H9 (cell line): ENCODE measurements at regions not wholly inside any gene's neighbourhood (a gene's known extent, or its start where the extent isn't known, plus 50 kb on each side); places are given as distances from the start of the nearest gene placed in this dataset.

Source experiments
- DNase-seq: peaks from one replicate; pipeline ENCODE4 v3.0.0-alpha.2; 2017
- H2AFZ ChIP-seq: one replicate; pipeline ENCODE4 v1.6.1; 2013; ENCODE audit warnings: mild to moderate bottlenecking, low read length, control low read depth, moderate library complexity
- H2AK5ac ChIP-seq: 2 replicates; pipeline ENCODE4 v1.6.1; 2013; ENCODE audit warnings: low read length, control low read depth, mixed read lengths; ENCODE audit not compliant: insufficient read length
- H2BK120ac ChIP-seq: one replicate; pipeline ENCODE4 v1.6.1; 2013; ENCODE audit warnings: low read depth, mild to moderate bottlenecking, low read length, control low read depth, inconsistent platforms; ENCODE audit not compliant: poor library complexity, severe bottlenecking
- H2BK12ac ChIP-seq: 2 replicates; pipeline ENCODE4 v1.6.1; 2013; ENCODE audit warnings: low read length, control low read depth, mixed read lengths, low read depth; ENCODE audit not compliant: insufficient read length
- H2BK15ac ChIP-seq: 2 replicates; pipeline ENCODE4 v1.6.1; 2013; ENCODE audit warnings: low read depth, low read length, control low read depth
- H2BK20ac ChIP-seq: one replicate; pipeline ENCODE4 v1.6.1; 2013; ENCODE audit warnings: low read depth, mild to moderate bottlenecking, low read length, control low read depth, inconsistent platforms; ENCODE audit not compliant: poor library complexity, severe bottlenecking
- H2BK5ac ChIP-seq: 2 replicates; pipeline ENCODE4 v1.6.1; 2013; ENCODE audit warnings: low read length, control low read depth, mixed read lengths; ENCODE audit not compliant: insufficient read length
- H3K14ac ChIP-seq: 2 replicates; pipeline ENCODE4 v1.6.1; 2013; ENCODE audit warnings: low read length, control low read depth; ENCODE audit not compliant: insufficient read depth
- H3K18ac ChIP-seq: 2 replicates; pipeline ENCODE4 v1.6.1; 2013; ENCODE audit warnings: low read depth, mild to moderate bottlenecking, mixed read lengths, low read length, control low read depth; ENCODE audit not compliant: insufficient read length
- H3K23ac ChIP-seq: 2 replicates; pipeline ENCODE4 v1.6.1; 2013; ENCODE audit warnings: low read length, control low read depth, mixed read lengths, low read depth; ENCODE audit not compliant: insufficient read length
- H3K23me2 ChIP-seq: 2 replicates; pipeline ENCODE4 v1.6.1; 2013; ENCODE audit warnings: low read depth, mild to moderate bottlenecking, mixed read lengths, low read length, control low read depth; ENCODE audit not compliant: insufficient read length, poor library complexity, severe bottlenecking
- H3K27ac ChIP-seq: 2 replicates; pipeline ENCODE4 v1.5.1; 2013; ENCODE audit warnings: low read length, control low read depth, mixed read lengths, low read depth; ENCODE audit not compliant: insufficient read length
- H3K27me3 ChIP-seq: 2 replicates; pipeline ENCODE4 v1.6.1; 2013; ENCODE audit warnings: low read length, control low read depth, inconsistent platforms; ENCODE audit not compliant: insufficient read depth
- H3K4ac ChIP-seq: 2 replicates; pipeline ENCODE4 v1.6.1; 2013; ENCODE audit warnings: low read depth, mild to moderate bottlenecking, control low read depth, inconsistent platforms, low read length, moderate library complexity
- H3K4me1 ChIP-seq: 2 replicates; pipeline ENCODE4 v1.6.1; 2013; ENCODE audit warnings: low read length, control low read depth, inconsistent platforms; ENCODE audit not compliant: insufficient read depth
- H3K4me2 ChIP-seq: 2 replicates; pipeline ENCODE4 v1.6.1; 2013; ENCODE audit warnings: low read length, control low read depth, mixed read lengths; ENCODE audit not compliant: insufficient read length, insufficient read depth
- H3K56ac ChIP-seq: 2 replicates; pipeline ENCODE4 v1.6.1; 2013; ENCODE audit warnings: low read depth, mild to moderate bottlenecking, mixed read lengths, low read length, control low read depth; ENCODE audit not compliant: insufficient read length
- H3K79me1 ChIP-seq: 2 replicates; pipeline ENCODE4 v1.6.1; 2013; ENCODE audit warnings: low read depth, mild to moderate bottlenecking, moderate library complexity, low read length, control low read depth, inconsistent platforms; ENCODE audit not compliant: insufficient read depth, poor library complexity, severe bottlenecking
- H3K79me2 ChIP-seq: 2 replicates; pipeline ENCODE4 v1.6.1; 2013; ENCODE audit warnings: low read length, control low read depth, inconsistent platforms; ENCODE audit not compliant: insufficient read depth
- H3K9ac ChIP-seq: 2 replicates; pipeline ENCODE4 v1.6.1; 2013; ENCODE audit warnings: low read length, control low read depth, mixed read lengths; ENCODE audit not compliant: insufficient read length; ENCODE audit errors: extremely low read depth
- H3K9me3 ChIP-seq: one replicate; pipeline ENCODE4 v1.6.1; 2013; ENCODE audit warnings: low read depth, low read length, inconsistent platforms; ENCODE audit not compliant: control insufficient read depth
- H3T11ph ChIP-seq: one replicate; pipeline ENCODE4 v1.6.1; 2013; ENCODE audit warnings: mild to moderate bottlenecking, low read length, control low read depth, inconsistent platforms
- H4K20me1 ChIP-seq: one replicate; pipeline ENCODE4 v1.6.1; 2013; ENCODE audit not compliant: control insufficient read depth, insufficient read length, insufficient read depth
- H4K5ac ChIP-seq: 2 replicates; pipeline ENCODE4 v1.6.1; 2013; ENCODE audit warnings: low read depth, mild to moderate bottlenecking, mixed read lengths, low read length, control low read depth; ENCODE audit not compliant: insufficient read length
- H4K8ac ChIP-seq: replicated peaks from 2 replicates; pipeline ENCODE4 v1.6.1; 2013; ENCODE audit warnings: low read length, control low read depth, mixed read lengths, low read depth; ENCODE audit not compliant: insufficient read length
- H4K91ac ChIP-seq: 2 replicates; pipeline ENCODE4 v1.6.1; 2013; ENCODE audit warnings: low read depth, mild to moderate bottlenecking, moderate library complexity, mixed read lengths, low read length, control low read depth; ENCODE audit not compliant: insufficient read length
- H3K27ac Mint-ChIP-seq, 3 experiments: 2 replicates in 2 of 3; 3 replicates in 1 of 3; pipeline ENCODE4 v1.8.0; 2020 to 2021; ENCODE audit warnings: mixed read lengths in 3 of 3, mild to moderate bottlenecking in 1 of 3, moderate library complexity in 1 of 3
- H3K27me3 Mint-ChIP-seq: 2 replicates; pipeline ENCODE4 v1.8.0; 2021; ENCODE audit warnings: low read depth, mild to moderate bottlenecking, moderate library complexity, mixed read lengths
- H3K36me3 Mint-ChIP-seq, 3 experiments: 2 replicates in 2 of 3; 3 replicates in 1 of 3; pipeline ENCODE4 v1.8.0; 2020 to 2021; ENCODE audit warnings: low read depth in 3 of 3, mixed read lengths in 3 of 3; ENCODE audit not compliant: insufficient read depth in 1 of 3
- H3K4me1 Mint-ChIP-seq, 2 experiments: 2 replicates each; pipeline ENCODE4 v1.8.0; 2020; ENCODE audit warnings: mixed read lengths in 2 of 2
- H3K4me3 Mint-ChIP-seq, 2 experiments: 2 replicates in 1 of 2; 3 replicates in 1 of 2; pipeline ENCODE4 v1.8.0; 2020 to 2021; ENCODE audit warnings: mild to moderate bottlenecking in 2 of 2, mixed read lengths in 2 of 2, moderate library complexity in 1 of 2
- H3K9me3 Mint-ChIP-seq, 2 experiments: 2 replicates in 1 of 2; 3 replicates in 1 of 2; pipeline ENCODE4 v1.8.0; 2020; ENCODE audit warnings: mild to moderate bottlenecking in 2 of 2, mixed read lengths in 2 of 2, moderate library complexity in 1 of 2
- CTCF ChIP-seq: fragments of 200-600 bp; sonication (generic); conservative IDR thresholded peaks from 3 replicates; pipeline ENCODE4 v1.8.0; 2021; ENCODE audit warnings: antibody characterized with exemption, mild to moderate bottlenecking
- WGBS: extraction: QIAGEN DNeasy Blood & Tissue Kit; methylation state at CpG from one replicate; pipeline ENCODE4 v1.1.7; 2013; ENCODE audit warnings: missing lambda C conversion rate, low lambda C conversion rate, mixed read lengths; ENCODE audit not compliant: insufficient read length; ENCODE audit errors: extremely low coverage; 5-methylcytosine and 5-hydroxymethylcytosine counted together

- Histone ChIP-seq H2AFZ (no peak overlapping the region), H3K18ac (no peak overlapping the region), H3K79me2 (no peaks in the 10 kb centered on the region), H3K4ac (no peak overlapping the region), H4K5ac (no peak overlapping the region), H2BK12ac (no peak overlapping the region), H3K9me3 (no peaks in the 10 kb centered on the region), H3K14ac (no peak overlapping the region), H4K8ac (no peak overlapping the region), H4K91ac (no peak overlapping the region), H2AK5ac (no peak overlapping the region), H3K23ac (no peak overlapping the region), H3K56ac (no peak overlapping the region), H2BK120ac (no peak overlapping the region), H3K27me3 (no peaks in the 10 kb centered on the region), H3K27ac (no peak overlapping the region), H2BK15ac (no peak overlapping the region), H3K4me1 (no peaks in the 10 kb centered on the region), H2BK20ac (no peak overlapping the region), H3K79me1 (no peaks in the 10 kb centered on the region), H3K4me2 (no peak overlapping the region), H3K23me2 (no peaks in the 10 kb centered on the region), H4K20me1 (no peaks in the 10 kb centered on the region), H3T11ph (no peak overlapping the region), H3K9ac (no peak overlapping the region), H2BK5ac (no peak overlapping the region)
- no peak for TF ChIP-seq CTCF
- DNase-seq: no peak
- no peak overlapping the region for H3K4me3 Mint-ChIP-seq
- H3K27me3 Mint-ChIP-seq: no peaks in the 10 kb centered on the region
- H3K36me3 Mint-ChIP-seq: no peaks in the 10 kb centered on the region
- no CpG with 5 or more reads among the region's 1 CpG for WGBS
- no peaks in the 10 kb centered on the region for H3K9me3 Mint-ChIP-seq
- peaks cover 0 to 11% of the 10 kb centered on the region in 2 experiments; a peak in 2 of 4 replicates for H3K4me1 Mint-ChIP-seq
- H3K27ac Mint-ChIP-seq: no peak overlapping the region
Observed at GRCh38 chr1:71269818-71270217, 189.0 kb upstream of the ZRANB2 start.
